HEK293 (cell line): ENCODE measurements at regions not wholly inside any gene's neighbourhood (a gene's known extent, or its start where the extent isn't known, plus 50 kb on each side); places are given as distances from the start of the nearest gene placed in this dataset.

Experiments
- HOXA7 ChIP-seq: sonication (generic); formaldehyde crosslinking; IDR thresholded peaks from 2 replicates; pipeline ENCODE4 v1.8.1; 2022; ENCODE audit warnings: missing genetic modification reagents, borderline replicate concordance
- TCF7L2 ChIP-seq: IDR thresholded peaks from 2 replicates; pipeline ENCODE4 v1.6.1; 2011; ENCODE audit warnings: low read depth, mild to moderate bottlenecking, inconsistent platforms, low read length, moderate library complexity, borderline replicate concordance
- TRIM28 ChIP-seq: IDR thresholded peaks from 2 replicates; pipeline ENCODE4 v1.6.1; 2011; ENCODE audit warnings: low read length, control low read depth, borderline replicate concordance
- YY2 ChIP-seq: fragments of 450-650 bp; formaldehyde crosslinking; IDR thresholded peaks from 2 replicates; pipeline ENCODE4 v1.5.1; 2016; ENCODE audit warnings: missing biosample characterization, missing genetic modification characterization
- ZNF121 ChIP-seq: fragments of 450-650 bp; formaldehyde crosslinking; IDR thresholded peaks from 2 replicates; pipeline ENCODE4 v1.5.1; 2016; ENCODE audit warnings: missing biosample characterization, missing genetic modification characterization
- ZNF548 ChIP-seq: fragments of 450-650 bp; formaldehyde crosslinking; IDR thresholded peaks from 2 replicates; pipeline ENCODE4 v1.5.1; 2016; ENCODE audit warnings: missing biosample characterization, missing genetic modification characterization
- ZNF660 ChIP-seq: fragments of 450-650 bp; IDR thresholded peaks from 2 replicates; pipeline ENCODE4 v1.5.1; 2018; ENCODE audit warnings: missing biosample characterization, mild to moderate bottlenecking, missing genetic modification characterization
- TF ChIP-seq, protein P1 (sequence below): sonication (generic); formaldehyde crosslinking; IDR thresholded peaks from 2 replicates; pipeline ENCODE4 v1.8.1; 2022; ENCODE audit warnings: mild to moderate bottlenecking, moderate library complexity, missing genetic modification reagents
- TF ChIP-seq, protein P2 (sequence below): fragments of 450-650 bp; formaldehyde crosslinking; IDR thresholded peaks from 2 replicates; pipeline ENCODE4 v1.5.1; 2016; ENCODE audit warnings: missing biosample characterization, missing genetic modification characterization

GRCh38 chrX:137483554-137483953 lies 82.4 kb upstream of the ZIC3 start:
- TF ChIP-seq ZNF548 (tag by site-specific recombination) (no peak), TCF7L2 (no peak), YY2 (no peak), ZNF660 (tag by site-specific recombination) (no peak), HOXA7 (no peak), ZNF121 (no peak), TRIM28 (no peak)
- TF ChIP-seq, protein P1, sequence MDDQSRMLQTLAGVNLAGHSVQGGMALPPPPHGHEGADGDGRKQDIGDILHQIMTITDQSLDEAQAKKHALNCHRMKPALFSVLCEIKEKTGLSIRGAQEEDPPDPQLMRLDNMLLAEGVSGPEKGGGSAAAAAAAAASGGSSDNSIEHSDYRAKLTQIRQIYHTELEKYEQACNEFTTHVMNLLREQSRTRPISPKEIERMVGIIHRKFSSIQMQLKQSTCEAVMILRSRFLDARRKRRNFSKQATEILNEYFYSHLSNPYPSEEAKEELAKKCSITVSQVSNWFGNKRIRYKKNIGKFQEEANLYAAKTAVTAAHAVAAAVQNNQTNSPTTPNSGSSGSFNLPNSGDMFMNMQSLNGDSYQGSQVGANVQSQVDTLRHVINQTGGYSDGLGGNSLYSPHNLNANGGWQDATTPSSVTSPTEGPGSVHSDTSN (CRISPR knock-in tag), result no peak
- TF ChIP-seq, protein P2, sequence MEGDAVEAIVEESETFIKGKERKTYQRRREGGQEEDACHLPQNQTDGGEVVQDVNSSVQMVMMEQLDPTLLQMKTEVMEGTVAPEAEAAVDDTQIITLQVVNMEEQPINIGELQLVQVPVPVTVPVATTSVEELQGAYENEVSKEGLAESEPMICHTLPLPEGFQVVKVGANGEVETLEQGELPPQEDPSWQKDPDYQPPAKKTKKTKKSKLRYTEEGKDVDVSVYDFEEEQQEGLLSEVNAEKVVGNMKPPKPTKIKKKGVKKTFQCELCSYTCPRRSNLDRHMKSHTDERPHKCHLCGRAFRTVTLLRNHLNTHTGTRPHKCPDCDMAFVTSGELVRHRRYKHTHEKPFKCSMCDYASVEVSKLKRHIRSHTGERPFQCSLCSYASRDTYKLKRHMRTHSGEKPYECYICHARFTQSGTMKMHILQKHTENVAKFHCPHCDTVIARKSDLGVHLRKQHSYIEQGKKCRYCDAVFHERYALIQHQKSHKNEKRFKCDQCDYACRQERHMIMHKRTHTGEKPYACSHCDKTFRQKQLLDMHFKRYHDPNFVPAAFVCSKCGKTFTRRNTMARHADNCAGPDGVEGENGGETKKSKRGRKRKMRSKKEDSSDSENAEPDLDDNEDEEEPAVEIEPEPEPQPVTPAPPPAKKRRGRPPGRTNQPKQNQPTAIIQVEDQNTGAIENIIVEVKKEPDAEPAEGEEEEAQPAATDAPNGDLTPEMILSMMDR (tag by site-specific recombination), result no peak
